ENCODE measurements at regions not wholly inside any gene's neighbourhood (a gene's known extent, or its start where the extent isn't known, plus 50 kb on each side); places are given as distances from the start of the nearest gene placed in this dataset.

DNA sequence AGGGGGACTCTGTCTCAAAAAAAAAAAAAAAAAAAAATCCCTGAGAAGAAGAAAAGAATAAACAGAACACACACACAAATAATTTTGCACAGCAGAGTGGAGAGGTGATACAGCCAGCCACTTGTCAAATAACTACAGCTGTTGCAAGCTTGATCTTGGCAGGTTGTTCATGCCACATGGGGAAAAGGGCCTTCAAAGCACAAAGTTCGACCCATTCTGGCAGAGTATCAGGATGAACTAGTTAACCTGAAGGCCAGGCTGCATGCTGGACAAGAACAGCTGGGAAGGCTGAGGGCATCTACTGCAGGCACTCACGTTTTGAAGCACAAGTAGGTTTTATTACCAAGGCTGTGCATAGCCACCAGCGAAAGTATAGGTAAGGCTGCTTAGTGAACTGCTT is 104.1 kb downstream of the KCTD15 start:
- DNase-seq (ENCODE audit: low spot score) = no peak

DNA sequence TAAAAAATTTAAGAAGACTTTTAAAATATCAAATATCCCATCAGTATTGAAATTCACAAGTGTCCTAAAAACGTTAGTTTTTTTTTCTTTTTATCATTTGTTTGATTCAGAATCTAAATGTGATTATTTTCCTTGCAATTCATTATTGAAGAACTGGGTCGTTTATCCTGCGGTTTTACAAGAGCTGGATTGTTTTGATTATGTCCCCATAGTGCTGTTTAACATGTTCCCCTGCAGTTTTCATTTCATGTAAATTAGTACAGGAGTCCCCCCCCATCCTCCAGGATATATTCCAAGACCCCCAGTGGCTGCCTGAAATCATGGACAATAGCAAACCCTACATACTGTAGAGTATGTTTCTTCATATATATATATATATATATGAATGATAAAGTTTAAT is 105.7 kb downstream of the KCTD15 start:
- DNase-seq (ENCODE audit: low spot score) = no peak

DNA sequence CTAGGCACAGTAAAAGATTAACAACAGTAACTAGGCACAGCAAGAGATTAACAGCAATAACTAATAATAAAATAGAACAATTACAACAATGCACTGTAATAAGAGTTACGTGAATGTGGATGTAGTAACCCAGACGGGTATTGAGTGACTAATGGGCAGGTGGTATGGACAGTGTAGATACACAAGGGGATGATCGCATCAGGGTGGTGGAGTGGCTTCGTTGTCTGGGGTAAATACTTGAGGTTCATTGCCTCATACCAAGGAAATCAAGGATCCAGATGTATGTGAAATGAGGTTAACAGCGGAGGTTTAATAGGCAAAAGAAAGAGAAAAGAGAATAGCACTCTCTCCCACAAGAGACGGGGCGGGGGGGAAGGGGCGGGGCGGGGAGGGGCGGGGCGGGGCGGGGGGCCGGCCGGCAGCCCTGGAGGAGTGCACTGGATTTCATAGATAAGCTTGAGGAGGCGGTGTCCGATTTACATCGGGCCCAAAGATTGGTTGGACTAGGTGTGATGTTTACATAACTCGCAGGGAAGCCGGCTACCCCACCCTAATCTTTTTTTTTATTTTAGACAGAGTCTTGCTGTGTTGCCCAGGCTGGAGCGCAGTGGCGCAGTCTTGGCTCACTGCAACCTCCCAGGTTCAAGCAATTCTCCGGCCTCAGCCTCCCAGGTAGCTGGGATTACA is 106.3 kb downstream of the KCTD15 start:
- no peak for DNase-seq (ENCODE audit: low spot score)

DNA sequence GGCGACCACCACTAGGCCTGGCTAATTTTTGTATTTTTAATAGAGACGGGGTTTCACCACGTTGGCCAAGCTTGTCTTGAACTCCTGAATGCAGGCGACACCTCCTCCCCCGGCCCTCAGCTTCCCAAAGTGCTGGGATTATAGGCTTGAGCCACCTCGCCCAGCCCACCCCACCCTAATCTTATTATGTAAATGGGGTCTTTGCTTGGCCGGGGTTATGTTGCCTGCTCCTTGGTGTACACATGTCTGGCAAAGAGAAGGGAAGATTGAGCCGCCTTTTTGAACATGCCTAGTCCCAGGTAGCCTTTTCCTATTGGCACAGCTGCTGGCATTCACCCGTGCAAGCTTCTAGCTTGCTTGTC is 106.8 kb downstream of the KCTD15 start:
- DNase-seq (ENCODE audit: low spot score) = no peak

DNA sequence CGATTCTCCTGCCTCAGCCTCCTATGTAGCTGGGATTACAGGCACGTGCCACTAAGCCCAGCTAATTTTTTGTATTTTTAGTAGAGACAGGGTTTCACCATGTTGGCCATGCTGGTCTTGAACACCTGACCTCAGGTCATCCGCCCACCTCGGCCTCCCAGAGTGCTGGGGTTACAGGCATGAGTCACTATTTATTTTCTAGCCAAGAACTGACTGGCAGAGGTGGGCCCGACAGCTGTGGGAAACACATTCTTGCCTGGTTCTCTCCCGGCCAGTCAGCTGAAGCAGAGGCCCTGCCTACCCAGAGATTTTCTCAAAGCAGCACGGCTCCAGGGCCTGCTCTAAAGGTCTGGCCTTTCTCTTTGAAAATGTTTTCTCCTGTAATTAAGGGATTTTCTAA is 108.0 kb downstream of the KCTD15 start:
- DNase-seq (ENCODE audit: low spot score) = no peak

DNA sequence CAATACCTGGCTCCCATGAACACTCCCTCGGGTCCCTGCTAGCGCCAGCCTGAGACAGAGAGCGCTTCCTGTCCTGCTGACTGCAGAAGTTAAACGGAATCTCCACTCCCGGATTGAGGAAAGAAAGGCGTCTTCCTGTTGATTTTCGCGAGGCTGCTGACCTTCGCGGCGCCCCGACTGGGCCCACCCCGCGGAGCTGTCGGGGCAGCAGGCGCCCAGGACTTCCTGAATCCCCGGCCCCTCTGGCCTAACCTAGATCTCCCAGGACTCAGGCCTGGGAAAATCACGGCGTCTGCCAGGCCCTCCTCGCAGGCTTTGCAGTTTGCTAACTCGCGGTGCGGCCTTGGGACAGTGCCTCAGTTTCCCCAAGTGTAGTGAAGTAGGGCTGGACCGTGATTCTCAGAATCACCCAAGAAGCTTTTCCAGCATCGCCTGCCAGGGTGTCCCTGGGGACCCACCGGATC is 108.8 kb downstream of the KCTD15 start:
- DNase-seq (ENCODE audit: low spot score) = no peak

DNA sequence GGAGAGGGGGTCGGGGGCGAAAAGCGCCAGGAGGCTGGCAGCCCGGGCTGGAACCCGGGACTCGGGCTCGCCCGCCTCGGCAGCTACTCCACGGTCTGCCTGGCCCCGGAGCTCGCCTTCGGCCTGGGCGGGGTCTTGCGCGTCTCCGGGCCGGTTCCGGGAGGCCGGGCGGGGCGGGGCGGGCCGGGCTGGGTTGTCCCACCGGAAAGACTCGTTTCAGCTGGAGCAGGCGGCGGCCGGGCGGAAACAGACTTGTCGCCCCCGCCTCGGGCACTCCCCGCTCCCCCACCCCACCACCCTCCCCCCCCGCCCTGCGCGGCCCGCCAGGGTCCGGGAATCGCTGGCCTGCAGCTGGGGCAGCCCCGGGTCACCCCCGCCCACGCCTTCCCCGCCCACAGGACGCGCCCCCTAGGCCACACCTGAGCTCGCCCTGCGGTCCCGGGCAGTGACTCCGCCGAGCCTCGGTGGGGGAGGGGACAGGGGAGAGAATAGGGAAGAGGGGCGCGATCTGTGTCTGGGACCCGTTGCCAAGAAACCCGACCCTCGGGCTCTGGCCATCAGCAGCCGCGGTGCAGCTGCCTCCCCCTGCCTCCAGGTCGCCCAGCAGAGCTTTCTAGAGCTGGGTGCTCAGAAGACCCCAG is 109.4 kb downstream of the KCTD15 start:
- DNase-seq (ENCODE audit: low spot score) = no peak

DNA sequence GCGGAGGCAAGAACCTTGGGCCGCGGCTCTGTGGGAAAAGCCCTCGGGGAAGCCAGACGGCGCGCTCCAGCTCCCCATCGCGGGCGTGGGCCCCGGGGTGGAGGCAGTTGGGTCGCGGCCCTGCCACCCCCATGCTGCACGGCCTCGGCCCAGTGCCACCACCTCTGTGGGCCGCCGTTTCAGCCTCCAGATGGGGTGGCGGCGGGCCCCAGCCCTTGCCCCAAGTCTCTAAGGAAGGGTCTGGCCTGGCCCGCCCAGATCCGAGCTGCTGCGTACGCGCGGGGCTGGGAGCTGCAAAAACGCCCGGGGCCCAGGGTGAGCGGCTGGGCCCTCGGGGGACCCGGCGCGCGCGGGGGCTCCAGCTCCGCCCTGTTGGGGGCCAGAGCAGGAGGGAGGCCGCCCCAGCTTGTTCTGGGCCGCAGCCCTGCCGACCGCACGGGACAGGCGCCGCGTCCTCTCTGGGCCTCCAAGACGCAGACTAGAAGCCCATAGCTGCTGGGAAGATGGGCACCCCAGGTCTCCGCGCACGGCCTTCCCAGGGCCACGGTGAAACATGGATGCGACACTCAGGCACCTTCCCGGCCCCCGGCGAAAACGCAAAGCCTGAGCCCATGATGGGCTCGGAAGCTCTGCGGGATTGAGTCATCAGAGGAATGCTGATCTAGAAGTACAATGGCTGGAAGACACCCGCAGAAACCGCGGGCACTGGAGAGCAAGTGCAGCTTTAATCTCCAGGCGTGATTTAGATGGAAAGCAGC is 110.1 kb downstream of the KCTD15 start:
- DNase-seq (ENCODE audit: low spot score) = no peak

DNA sequence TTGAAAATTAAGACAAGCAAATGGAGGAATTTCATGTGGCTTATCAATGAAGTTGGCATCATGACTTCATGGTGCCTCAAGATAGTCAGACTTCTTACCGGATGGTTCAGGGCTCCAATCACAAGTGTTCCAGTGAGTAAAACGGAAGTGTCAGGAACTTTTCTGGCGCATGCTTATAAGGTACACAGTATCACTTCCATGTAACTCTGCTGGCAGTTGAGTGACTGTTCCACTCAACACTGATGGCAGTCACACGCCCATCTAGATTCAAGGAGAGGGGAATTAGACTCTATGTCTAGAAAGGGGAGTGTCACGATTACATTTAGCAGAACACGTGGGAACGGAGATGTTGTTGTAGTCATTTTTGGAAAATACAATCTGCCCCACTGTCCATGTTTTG is 114.3 kb downstream of the KCTD15 start:
- DNase-seq (ENCODE audit: low spot score) = no peak

DNA sequence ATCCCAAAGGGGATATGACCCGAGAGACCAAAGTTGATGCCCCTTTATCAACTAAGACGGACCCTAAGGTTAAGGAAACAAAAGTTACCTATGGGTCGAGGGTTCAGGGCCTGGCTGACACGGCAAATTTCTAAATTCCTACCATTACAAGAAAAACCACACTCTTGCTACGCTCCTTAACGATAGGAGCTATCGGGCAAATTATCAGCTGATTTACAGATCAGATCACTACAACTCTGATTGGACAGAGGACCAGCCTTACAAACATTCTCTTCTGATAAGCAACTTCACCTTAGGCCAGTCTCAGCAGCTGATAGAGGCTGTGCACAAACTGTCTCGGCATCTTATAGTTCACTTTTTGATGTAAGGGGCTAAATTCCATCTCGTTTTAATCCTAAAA is 117.9 kb downstream of the KCTD15 start:
- DNase-seq (ENCODE audit: low spot score) = no peak

DNA sequence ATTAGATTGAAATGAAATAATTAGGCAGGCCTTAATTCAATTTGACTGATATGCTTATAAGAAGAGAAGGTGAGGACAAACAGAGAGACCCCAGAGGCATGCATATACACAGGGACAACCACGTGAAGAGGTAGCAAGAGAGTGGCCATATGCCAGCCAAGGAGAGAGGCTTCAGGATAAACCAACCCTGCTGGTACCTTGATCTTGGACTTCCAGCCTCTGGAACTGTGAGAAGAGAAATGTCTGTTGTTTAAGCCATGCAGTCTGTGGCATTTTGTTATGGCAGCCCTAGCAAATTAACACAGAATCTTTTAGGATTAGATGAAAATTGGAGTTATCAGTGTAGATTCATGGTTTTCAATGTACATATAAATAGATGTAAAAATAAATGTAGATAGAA is 120.1 kb downstream of the KCTD15 start:
- DNase-seq (ENCODE audit: low spot score) = no peak

DNA sequence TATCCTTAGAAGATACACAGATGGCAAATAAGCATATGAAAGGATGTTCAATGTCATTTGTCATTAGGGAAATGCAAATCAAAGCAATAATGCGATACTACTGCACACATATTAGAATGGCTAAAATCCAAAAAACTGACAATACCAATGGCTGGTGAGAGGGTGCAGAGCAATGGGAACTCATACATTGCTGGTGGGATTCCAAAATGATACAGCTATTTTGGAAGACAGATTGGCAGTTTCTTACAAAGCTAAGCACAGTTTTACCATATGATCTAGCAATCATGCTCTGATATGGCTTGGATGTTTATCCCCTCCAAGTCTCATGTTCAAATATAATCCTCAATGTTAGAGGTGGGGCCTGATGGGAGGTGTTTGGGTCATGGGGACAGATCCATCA is 122.6 kb downstream of the KCTD15 start:
- no peak for DNase-seq (ENCODE audit: low spot score)

DNA sequence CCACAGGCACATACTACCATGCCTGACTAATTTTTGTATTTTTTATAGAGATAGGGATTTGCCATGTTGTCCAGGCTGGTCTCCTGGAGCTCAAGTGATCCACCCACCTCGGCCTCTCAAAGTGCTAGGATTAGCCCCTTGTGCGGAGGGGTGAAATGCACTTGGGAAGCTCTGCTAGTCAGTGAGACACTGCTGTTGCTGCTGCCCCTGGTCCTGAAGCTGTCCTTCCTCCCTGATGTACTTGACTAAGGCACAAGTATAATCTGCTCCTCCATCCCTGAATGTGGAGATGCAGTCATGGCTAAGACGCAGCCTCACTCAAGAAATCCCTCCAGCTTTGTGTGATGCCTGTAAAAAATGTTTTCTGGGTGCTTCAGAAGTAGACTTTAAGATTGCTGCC is 124.5 kb downstream of the KCTD15 start:
- DNase-seq (ENCODE audit: low spot score) = no peak

DNA sequence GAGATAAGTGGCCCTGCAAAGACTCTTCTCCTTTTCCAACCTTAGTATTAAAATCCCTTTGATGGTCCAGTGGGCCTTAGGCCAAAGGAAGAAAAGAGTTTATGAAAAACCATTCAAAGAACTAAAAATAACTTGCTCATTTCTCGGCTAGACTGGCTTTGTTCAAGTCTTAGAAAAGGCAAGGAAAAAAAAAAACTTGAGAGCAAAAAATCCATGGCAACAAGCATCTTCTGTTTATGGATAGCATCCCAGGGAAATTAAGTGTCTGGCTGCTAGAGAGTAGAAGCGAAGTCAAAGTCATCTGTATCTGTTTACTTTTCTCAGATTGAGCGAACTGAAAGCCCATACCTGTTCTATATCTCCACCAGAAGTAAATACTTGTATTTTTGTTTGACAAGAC is 129.6 kb downstream of the KCTD15 start:
- no peak for DNase-seq (ENCODE audit: low spot score)

DNA sequence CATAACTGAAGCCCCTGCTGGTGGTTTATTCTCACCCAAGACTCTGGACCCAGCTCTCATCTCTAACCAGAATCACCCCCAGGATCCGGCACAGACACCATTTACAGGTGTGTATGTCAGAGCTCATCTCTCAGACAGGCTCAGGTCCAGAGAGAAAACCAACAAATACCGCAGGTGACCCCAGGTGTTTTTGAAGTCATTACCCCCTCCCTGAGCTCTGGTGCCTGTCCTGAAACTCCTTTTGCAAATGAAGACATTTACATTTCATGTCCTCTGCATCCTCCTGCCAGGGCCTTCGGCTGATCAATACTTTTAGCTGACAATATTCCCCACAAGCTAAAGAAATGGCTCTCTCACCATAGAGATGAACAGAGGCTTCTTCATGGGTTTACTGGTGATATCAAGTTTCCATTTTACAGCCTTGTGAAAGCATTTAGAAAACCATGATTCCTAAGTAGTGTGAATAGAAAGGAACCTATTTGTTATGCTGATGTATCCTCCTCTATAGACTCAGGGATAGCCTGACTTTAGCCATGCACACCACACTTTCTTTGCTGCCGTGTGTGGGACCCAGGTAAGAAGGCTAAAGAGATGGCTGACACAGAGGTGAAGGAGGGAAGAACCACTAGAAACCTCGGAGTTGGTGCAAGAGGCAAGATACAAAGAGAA is 131.3 kb downstream of the KCTD15 start:
- DNase-seq (ENCODE audit: low spot score) = no peak

DNA sequence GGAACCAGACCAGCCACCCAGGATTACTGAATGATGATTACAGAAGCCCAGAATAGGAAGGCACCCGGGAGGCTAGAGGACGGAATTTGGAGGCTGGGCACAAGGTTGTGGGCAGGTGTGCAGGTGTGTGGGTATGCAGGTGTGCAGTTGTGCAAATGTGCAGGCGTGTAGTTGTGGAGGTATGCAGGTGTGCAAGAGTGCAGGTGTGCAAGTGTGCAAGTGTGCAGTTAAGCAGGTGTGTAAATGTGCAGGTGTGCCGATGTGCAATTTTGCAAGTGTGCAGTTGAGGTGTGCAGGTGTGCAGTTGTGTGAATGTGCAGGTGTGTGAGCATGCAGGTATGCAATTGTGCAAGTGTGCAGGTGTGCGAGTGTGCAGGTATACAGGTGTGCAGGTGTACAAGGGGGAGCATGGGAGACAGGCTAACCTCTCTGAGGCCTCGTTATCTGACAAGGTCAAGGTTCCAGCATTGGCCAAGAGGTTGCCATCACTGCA is 131.8 kb downstream of the KCTD15 start:
- no peak for DNase-seq (ENCODE audit: low spot score)

DNA sequence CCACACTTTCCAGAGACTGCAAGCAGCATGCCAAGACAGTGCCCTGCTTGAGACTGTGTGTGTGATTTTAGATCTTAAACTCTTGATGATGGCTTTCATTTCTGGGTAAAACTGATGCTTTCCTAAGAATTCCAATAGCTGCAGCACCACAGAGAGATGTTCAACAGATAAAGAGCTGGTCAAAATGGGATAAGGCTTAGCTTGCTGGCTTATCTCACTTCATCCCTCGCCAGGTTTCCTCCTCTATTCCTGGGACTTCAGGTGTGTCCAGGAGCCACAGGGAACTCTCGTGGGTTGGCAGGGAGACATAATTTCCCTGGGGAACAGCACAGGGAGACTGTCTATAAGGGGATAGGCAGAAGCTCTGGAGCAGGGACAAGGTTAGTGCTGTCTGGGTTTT is 137.3 kb downstream of the KCTD15 start:
- no peak for DNase-seq (ENCODE audit: low spot score)

DNA sequence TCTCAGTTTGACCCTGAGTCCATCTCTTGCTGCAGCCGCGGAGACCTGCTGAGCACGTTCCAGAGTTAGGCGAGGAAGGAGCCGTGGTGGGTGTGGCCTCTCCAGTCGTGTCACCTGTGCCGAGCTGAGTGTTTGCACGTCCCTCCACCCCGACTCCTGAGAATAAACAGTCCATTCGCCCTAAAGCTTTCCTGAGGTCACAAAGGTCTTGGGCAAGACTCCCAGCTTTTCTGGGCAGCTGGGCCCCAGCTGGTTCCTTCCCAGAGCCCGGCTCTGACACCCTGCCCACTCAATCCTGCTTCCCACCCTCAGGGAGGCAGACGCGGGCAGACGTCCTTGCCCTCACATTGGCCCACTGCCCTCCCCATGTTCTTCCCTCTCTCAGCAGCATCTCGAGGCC is 142.2 kb downstream of the KCTD15 start:
- no peak for DNase-seq (ENCODE audit: low spot score)

DNA sequence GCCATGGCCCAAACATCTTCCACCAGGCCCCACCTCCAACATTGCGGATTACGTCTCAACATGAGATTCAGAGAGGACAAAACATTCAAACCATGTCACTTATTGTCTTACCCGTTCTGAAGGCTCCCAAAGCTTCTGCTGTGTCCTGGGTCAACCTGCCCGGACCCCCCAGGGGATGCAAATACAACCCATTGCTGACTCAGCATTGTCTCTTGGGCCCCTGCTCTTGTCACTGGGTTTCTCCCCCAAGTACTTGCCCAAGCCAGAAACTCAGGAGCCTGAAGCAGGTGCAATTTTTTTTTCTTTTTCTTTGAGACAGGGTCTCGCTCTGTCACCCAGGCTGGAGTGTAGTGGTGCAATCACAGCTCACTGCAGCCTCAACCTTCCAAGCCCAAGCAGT is 144.5 kb downstream of the KCTD15 start:
- no peak for DNase-seq (ENCODE audit: low spot score)

DNA sequence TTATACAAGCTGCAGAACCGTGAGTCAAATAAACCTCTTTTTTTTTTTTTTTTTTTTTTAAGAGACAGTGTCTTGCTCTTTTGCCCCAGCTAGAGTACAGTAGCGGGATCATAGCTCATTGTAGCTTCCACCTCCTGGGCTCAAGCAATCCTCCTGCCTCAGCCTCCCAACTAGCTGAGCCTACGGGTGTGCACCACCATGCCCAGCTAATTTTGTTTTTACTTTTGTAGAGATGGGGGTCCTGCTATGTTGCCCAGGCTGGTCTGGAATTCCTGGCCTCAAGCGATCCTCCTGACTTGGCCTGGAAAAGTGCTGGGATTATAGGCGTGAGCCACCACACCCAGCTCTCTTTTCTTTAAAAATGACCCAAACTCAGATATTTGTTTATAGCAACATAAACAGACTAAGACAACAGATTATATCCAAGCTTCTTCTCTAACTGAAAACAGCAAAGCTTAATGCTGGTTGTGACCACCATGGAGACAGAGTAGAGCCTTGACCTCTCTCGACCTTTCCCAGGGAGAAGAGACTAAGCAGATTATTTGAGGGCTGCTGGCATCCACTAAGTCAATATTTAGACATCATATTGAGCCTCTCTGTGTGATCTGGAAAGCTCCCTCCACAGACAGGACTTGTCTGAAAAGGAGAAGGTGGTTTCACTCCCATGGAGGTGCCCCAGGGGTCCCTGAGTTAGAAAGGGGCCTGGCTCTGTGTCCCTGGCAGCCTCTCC is 150.0 kb downstream of the KCTD15 start:
- no peak for DNase-seq (ENCODE audit: low spot score)

DNA sequence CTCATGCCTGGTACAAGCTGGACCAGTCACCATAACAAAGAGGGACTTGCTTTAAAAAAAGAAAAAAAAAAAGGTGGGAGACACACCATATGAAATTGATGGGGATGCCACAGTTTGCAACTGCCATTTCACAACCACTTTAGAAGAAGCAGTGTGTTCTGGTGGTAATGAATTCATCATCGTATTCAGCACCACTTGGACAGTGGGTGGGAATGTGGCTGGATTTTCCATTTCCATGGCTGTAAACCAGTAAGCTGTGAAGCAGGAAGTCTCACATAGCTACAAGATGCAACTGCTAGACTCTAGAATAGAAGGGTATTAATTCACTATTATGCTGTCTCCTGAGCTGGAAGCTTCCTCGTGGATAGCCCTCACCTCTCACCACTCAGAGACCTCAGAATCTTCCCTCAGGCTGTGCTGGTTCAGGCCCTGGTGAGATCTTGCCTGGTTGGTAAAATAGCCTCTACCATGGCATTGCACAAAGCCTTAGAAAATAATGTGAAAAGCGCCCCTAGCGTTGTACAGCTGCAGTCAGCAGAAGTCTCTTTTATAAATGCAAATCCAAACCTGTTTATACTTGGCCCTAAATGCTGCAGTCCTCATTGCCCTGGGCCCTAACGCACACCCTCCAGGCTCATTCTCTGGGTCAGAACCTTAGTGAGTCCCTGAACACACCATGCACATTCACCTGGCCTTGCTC is 150.7 kb downstream of the KCTD15 start:
- no peak for DNase-seq (ENCODE audit: low spot score)

Data from HuH-7.5 (cell line).